ENCODE measurements at regions not wholly inside any gene's neighbourhood (a gene's known extent, or its start where the extent isn't known, plus 50 kb on each side); places are given as distances from the start of the nearest gene placed in this dataset.

DNA sequence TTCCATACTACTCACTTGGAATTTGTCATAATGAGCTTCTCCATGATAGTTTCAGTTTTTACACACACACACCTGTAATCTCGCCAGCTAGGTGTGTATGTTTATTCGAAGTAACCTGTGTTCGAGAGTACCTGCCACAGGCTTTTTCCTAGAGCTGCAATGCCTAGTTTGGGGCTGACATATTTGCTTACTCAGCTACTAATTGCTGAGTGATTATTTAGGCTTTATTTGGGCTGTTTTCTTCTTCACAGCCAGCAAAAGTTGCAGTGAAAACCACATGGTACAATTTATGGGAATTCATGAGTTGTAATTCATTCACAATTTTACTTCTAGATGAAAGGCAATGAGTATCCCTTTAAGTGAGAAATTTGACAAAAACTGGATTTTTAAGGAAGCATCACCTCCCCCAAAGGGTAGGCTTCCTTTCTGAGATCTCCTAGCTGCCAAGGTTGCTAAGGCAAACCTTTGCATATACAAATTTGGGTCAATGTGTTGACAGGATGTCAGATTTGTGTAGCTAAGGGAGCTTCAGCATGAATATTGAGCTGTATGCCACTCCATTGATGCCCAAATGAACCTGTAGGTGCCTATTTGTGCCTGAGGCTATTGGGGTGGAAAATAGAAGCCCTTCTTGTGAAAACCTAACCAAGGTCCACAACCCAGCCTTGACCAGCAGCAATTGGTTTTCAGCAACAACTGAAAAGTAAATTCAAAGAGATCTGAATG is 108.7 kb upstream of the OTX2 start:
- no peak for DNase-seq (ENCODE audit: low read depth in 3 of 3)

DNA sequence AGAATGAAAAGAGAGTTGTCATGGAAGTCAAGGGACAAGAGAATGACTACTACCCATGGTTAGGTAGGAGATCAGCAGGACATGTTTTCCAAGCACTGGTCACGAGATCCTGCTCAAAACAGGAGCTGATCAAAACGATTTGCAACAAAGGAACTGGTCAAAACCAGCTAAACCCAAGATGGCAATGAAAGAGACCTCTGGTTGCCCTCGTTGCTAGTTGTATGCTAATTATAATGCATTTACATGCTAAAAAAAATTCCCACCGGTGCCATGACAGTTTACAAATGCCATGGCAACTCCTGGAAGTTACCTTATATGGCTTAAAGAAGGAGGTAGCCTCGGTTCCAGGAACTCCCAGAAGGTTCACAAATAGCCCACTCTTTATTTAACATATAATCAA is 95.0 kb upstream of the OTX2 start:
- no peak for DNase-seq (ENCODE audit: low read depth in 3 of 3)

DNA sequence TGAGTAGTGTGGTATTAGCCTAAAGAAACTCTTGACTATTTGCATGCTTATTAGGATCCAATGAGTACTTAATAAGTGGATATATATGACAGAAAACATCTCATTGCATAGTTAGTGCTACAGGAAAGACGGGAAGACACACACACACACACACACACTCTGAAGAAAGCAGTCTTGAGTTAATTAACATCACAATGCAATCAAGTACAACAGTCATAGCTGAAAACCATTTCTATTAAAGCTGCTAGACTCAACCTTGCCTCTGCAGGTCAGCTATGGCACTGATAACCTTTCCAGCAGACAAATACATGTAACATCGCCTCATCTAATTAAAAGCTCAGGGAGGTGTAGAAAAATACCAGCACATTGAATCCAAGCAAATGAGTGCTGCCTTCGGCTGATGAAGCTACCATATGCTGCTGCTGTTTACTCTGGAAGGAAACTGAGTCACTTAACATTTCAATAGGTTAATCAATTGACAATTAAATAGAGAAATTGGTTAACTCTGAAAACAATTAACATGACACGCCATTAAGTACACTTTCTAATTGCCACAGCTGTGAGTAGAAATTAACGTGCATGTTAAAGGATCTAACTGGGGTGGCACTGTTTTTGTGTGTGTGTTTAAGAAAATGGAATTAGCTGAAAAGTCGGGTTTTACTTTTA is 93.2 kb upstream of the OTX2 start:
- no peak for DNase-seq (ENCODE audit: low read depth in 3 of 3)

DNA sequence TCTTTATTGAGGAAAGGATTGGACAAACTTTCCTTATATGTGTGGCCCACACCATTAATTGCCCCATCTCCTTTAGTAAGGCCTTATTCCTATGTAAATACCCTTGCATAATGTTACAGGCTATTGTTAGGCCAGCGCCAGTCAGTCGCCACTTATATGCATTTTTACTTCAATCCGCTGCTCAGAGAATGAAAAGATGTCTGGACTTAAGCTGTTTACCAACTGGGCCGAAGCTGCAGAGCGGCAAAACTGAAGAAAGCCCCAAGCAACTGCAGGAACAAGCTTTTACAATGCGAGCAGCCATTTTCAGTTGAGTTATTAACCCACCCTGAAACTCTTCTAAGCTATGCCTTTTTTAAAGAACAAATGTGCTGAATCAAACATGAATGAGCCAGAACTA is 92.1 kb upstream of the OTX2 start:
- DNase-seq (ENCODE audit: low read depth in 3 of 3): no peak

DNA sequence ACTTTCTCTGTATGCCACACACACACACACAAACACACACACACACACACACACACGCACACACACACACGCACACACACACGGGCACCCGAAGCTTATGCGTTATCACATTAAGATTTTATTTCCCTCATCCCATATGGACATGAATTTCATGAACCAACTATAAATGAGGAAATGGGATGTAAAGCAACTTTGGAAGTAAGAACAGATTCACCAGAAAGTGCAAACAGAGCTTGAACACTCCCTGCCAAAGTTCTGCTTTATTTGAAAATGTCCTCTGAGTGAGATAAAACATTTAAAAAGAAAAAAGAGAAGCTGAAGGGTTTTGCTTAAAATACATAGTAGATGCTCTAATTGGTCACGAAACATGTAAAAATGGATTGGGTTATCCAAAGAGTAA is 90.4 kb upstream of the OTX2 start:
- DNase-seq (ENCODE audit: low read depth in 3 of 3): no peak

DNA sequence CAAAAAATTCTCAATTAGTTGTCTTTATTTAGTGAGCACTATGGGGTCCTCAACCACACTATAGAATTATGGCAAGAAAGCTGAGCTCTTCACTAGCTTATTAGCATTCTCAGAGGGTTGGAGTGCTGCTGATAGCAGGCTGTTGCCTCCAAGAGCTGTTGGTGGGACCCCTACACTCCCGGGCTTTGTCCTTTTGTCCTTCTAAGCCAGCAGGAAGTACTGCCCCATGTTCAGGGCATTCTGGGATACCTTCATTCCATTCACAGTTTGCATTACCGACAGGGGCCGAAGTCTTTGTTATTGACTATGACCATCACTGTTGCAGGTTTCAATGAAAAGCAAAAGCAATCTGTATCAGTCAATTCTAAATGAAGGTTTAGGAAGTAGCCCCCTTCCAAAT is 89.5 kb upstream of the OTX2 start:
- no peak for DNase-seq (ENCODE audit: low read depth in 3 of 3)

DNA sequence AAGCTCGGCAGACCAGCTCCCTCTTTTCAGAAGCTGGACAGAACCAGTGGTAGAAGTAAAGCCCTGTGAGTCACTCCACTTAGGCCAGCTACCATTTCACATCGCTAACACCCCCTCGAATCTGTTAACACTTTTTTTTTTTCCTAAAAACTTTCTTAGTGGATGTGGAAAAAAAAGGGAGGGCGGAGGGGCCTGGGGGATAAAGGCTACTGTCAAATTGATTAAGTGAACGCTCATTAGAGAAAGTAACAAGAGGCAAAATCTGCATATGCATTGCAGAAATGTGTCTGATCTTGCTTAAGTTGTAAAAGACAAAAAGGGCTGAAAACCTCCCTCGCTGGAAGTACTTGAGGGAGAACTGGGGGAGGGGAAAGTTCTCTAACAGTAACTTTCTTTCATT is 86.6 kb upstream of the OTX2 start:
- DNase-seq (ENCODE audit: low read depth in 3 of 3): no peak

DNA sequence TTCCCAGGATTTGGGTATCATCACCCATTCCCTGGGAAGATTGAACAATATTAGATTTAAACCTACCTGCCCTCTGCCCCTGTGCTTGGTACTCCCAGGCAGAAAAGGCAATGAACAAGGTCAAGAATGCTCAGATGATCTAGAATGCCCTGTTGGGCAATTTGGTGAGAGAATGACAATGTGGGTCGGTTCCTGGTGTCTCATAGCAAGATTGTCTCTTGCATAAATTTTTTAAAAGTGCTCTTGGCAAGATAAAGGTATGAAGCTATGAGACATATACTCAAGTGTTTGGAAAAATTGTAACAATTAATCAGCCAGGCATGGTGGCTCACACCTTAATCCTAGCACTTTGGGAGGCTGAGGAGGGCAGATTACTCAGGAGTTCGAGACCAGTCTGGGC is 86.0 kb upstream of the OTX2 start:
- DNase-seq (ENCODE audit: low read depth in 3 of 3): no peak

DNA sequence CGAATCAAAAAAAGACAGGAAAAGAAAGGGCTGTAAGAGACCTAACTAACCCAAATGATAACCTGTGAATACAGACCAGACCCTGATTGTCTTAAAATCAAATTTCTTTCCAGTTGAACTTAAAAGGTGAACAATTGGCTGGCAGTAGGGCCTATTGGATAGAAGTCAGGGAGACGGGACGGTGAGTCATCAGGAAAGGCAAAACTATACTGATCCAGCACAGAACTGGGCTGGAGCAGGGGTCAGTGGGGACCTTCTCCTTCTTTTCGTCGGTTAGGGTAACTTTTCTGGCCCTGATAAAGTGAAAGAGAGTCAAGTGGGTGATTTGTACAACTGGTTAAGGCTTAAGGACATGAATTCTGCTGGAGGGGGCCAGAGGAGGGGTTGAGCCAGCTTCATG is 84.9 kb upstream of the OTX2 start:
- DNase-seq (ENCODE audit: low read depth in 3 of 3): no peak

DNA sequence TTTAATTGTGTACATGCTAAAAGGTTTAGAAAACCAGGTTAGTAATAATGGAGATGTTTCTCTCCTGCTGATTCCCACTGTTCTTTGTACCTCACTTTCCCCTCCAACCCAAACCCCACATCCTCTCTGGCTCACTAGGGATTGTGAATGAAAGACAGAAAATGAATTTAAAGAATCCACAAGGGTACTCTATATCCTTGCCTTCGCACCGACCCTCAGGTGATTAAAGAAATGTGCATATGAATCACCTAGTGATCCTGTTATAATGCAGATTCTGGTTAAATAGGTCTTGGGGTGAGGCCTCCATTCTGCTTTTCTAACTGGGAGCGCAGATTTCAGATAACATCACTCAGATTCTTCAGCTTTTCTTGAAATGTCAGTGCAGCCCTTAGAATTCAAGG is 84.3 kb upstream of the OTX2 start:
- DNase-seq (ENCODE audit: low read depth in 3 of 3): no peak

DNA sequence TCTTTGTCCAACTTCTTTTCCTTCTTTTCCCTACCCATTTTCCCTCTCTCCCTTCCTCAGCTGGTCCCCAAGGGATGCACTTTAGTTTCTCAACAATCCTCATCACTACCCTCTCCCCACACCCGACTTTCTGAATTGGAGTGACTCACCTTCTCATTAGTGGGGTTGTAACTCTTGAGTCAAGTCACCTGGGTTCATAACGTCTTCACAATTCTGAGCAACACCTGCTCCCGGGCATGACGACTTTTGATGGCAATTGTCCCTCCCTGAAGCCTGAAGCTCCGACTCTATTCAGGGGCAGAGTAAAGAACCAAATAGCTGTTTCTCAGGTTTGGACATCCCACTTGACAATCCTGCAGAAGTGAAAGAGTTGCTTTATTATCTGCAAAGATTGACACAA is 82.7 kb upstream of the OTX2 start:
- no peak for DNase-seq (ENCODE audit: low read depth in 3 of 3)

DNA sequence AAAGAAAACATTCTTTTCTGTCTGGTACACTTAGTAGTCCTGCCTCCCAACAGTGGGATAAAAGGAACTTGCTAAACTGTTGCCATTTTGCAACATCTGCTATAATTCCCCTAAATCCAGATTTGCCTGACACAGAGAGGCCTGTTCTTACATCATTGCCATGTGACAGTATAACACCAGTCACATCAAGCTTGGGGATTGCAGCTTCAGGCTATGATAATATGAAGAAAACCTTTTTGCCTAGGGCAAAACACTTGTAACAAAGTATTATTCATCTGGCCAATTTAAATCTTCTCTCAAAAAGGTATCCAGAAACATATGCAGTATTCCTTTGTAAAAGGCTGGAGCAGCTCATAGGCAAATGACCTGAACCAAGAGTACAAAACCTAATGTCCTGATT is 80.9 kb upstream of the OTX2 start:
- DNase-seq (ENCODE audit: low read depth in 3 of 3): no peak

DNA sequence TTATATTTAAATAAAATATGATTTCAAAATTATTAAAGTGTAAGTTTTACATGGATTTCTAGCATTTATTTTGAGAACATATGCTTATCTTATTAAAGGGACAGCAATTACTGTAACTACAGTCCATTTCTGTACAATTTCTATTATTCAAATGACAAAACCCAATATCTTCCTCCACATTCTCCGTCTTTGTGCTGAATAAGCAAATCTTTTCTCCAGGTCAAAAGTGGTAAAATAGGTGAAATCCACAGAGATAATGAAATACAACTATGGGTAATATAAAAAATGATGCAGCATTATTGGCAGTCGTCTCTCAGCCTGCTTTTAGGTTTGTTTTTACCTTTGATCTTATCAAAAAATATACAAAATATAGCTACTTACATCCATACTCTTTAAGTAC is 79.4 kb upstream of the OTX2 start:
- DNase-seq (ENCODE audit: low read depth in 3 of 3): no peak

DNA sequence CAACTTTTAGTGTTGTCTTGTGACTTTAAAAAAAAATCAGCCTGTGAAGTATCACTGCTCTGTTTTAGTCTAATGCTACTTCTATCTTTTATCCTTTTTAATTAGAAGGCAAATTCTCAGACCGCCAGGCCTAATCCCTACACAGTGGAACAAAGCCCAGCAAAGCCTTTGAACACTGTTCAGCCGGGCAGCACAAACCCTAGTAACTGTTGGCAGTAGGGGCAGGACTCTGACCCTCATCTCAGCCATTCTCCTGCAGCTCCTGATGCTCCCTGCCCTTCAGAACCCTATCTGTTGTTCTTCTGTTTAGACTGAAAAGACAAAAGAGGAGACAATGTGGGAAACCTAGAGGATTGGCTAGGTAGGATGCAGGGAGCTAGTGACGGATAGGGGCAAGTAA is 78.0 kb upstream of the OTX2 start:
- no peak for DNase-seq (ENCODE audit: low read depth in 3 of 3)

DNA sequence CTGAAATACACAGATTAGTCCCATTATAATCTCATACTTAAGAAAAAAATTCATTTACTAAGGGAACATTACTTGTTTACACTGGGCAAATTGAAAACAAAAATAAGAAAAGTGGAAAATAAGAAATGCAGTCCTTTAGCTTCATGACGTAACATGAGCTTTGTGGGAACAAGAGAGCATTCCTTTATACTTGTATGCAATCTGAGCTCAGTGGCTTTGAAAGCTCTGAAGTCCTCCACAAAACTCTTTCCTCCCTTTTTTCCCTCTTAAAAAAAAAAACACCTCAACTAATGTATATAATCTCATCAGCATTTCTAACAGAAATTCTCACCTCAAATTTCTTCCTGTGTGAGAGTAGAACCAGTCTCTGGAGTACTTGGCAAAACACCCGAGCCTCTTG is 76.9 kb upstream of the OTX2 start:
- DNase-seq (ENCODE audit: low read depth in 3 of 3): no peak

DNA sequence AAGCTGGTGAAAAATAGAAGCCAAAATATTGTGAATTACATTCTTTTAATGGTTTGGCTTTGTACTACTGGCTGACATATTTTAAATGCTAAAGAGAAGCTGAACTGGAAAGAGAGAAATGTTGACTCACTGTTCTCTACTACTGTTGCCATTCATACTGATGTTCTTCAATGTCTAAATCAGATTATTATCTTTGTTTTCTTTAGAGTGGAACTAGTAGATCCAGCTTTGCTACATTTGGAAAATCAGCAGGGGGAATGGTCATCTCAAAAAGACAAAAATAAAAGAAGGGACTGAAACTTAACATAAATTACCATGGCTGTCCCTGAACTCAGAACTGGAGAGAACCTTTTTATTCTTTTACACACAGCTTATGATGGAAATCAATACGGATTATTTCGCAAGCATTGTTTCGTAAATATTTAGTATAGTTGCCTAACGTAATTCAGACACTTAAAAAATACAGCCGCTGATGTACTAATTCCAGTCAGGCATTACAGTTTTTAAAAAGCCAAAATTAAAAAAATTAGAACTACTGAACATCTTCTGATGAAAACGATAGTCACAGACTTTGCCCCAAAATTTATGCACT is 76.3 kb upstream of the OTX2 start:
- DNase-seq (ENCODE audit: low read depth in 3 of 3): no peak

DNA sequence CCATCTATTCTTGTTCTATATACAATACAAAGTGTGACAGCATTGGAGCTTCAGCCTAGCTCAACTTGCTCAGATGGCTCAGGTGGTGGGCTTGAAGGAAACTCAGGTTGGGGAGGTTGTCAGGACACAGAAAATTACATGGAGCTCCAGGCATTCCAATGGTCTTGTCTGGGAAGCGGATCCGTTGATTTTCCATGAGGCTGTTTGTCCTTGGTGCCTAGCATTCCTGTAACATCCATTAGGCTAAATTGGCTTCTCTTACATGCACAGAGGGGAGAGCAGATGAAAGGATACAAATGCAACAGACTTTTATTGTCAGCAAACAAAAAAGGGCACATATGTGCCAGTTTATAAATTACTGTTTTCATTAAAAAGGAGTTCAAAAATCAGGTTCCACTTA is 75.5 kb upstream of the OTX2 start:
- no peak for DNase-seq (ENCODE audit: low read depth in 3 of 3)

DNA sequence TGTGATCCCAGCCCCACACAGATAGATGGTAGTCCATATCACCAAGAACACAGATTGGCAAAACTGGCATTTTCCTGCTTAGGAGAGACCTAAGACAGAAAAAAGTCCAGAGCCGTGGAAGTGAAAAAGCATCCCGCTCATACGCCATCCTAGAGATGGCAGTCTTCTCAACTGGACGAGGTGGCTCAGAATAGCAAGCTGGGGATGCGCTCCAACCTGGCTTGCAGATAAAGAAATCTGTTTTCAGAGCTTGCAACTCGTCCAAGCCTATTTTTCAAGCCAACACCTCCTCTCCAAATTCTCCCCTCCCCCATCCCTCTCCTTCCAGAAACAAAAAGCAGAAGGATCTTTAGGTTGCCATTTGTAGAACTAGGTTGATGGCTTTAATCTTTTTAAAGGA is 74.3 kb upstream of the OTX2 start:
- no peak for DNase-seq (ENCODE audit: low read depth in 3 of 3)

DNA sequence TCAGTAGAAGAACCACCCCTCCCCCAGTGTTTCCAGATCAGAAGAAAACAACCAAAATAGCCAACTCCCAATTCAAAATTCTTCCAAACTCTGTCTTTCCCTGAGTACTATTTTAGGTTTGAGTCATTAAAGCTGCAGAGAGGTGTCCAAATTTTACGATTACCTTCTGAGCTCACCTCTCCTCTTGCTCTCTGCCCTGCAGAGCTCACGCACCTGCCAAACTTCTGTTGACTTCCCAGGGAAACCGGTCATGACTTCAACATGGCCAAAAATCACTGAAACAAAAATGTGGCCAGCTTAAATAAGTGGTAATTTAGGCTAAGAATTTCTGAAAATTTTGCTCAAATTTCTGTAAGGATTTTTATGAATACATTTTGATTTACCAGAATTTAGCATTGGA is 70.9 kb upstream of the OTX2 start:
- DNase-seq (ENCODE audit: low read depth in 3 of 3): no peak

DNA sequence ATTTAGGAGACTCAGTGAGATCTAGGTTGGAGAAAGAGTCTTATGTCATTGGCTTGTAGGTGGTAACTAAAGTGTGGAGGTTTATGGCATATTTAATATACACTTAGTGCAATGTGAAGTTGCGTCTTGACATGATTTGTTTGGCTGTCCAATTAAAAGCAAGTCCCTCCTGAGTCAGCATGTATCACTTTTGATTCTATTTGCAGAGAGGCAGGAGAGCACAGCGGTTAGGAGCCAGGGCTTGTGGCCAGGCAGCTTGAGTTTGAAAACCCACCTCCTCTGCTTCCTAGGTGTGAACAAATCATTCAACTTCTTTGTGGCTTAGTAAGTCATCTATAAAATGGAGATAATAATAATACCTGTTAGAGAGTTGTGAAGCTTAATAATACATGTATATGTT is 68.5 kb upstream of the OTX2 start:
- no peak for DNase-seq (ENCODE audit: low read depth in 3 of 3)

DNA sequence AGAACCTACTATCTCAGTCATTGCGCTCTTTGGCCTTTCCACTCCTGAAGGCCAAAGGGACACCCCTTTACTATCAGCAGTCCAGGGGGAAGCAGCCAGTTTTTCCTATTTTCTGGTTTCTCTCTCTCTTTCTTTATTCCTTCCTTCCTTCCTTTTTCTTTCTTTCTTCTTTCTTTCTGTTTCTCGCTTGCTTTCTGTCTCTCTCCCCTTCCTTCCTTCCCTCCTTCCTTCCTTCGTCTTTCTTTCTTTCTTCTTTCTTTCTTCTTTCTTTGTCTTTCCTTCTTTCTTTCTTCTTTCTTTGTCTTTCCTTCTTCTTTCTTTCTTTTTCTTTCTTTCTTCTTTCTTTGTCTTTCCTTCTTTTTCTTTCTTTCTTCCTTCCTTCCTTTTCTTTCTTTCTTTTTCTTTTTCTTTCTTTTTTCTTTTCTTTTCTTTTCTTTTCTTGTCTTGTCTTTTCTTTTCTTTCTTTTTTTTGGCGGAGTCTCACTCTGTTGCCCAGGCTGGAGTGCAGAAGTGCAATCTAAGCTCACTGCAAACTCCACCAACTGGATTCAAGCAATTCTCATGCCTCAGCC is 64.9 kb upstream of the OTX2 start:
- no peak for DNase-seq (ENCODE audit: low read depth in 3 of 3)

DNA sequence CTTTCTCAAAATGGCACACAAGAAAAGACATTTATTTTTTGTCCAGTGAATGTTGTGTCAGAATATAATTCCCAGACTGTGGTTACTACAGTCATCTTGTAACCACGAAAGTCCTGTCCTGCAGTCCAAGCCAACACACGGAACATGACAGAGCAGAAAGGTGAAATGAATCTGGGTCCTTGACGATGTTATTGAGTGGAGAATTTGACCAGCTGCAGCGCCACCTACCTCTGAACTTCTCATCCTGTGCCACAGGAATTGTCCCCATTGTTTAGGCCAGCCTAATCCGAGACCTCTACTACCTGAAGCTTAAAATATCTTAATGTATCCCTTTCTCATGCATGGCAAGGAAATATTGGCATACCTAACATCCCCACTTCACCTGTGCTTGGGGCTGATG is 64.1 kb upstream of the OTX2 start:
- no peak for DNase-seq (ENCODE audit: low read depth in 3 of 3)

DNA sequence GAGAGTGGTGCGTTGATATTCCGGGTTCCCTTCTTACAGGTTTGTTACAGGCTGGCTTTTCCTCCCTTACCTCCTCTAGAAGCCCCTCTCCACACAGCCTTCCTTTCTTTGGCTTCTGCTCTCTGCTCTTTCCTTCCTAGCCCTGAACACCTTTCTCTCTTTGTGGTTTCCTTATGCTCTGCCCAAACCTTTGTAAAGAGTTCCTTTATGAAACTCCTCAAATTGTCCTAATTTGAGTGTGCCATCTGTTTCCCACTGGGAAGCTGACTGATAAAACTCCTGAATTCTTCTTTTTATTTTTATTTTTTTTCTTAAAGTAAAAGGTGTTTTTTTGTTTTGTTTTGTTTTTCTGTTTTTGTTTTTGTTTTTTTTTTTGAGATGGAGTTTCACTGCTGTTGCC is 60.1 kb upstream of the OTX2 start:
- DNase-seq (ENCODE audit: low read depth in 3 of 3): no peak

Measured in stimulated activated CD4-positive, alpha-beta T cell treated with anti-CD3 and anti-CD28 coated beads, TNF-alpha, amount 100 ng/mL, for 24 hours (primary cell).